NCI-H460 (cell line): ENCODE measurements at regions not wholly inside any gene's neighbourhood (a gene's known extent, or its start where the extent isn't known, plus 50 kb on each side); places are given as distances from the start of the nearest gene placed in this dataset.

Source experiments
- DNase-seq: peaks from one replicate; pipeline ENCODE4 v3.0.0-alpha.2; 2016; ENCODE audit warnings: low read depth; ENCODE audit errors: extremely low read depth

DNA sequence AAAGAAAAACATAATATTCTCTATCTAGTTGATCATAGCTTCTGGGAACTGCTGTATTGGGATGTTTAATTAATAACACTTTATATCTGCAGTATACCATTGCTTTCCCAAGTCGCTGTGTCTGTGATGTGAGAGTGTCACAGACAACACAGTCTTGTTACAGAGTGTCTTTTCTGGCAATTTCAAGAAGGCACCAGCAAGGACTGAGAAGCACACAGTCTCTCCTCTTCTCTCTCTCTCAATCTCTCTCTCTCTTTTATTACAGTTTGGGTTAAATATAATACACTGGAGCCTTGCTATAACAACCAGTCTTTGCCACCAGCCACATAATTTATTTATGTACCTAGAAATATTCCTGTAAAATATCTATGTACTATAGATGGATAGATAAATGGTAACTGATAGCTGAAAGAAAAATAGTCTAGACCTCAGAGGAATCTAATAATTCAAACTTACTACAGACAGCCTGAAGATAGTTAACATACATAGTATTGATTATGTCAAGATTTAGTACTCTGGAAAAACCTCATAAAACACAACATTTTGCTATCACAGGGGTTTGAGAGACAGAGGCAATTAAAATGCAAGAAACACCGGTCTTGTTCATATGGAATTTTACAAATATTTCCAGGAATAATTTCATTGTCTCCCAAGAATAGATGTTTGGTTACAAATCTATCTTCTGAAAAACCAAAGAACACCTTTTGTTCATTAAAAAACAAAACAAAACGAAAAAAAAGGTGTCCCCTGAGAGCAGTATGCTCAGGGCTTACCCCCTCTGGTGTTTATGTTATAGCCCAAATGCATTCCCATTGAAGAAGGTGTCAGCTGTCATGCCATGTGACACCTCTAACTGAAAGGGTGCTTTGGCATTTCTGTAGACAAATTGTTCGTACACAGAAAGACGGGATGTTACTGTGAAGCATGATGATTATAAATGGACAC, 507.8 kb downstream of the TBC1D4 start:
- DNase-seq, result no peak

GRCh38 chr13:74969419-74969818, 512.5 kb downstream of the TBC1D4 start:
- DNase-seq, result no peak

- DNase-seq, result no peak
Measured at GRCh38 chr13:74966814-74967424, 515.0 kb downstream of the TBC1D4 start.

- DNase-seq, result no peak
Measured at GRCh38 chr13:74966275-74966674, 515.7 kb downstream of the TBC1D4 start.

- no peak for DNase-seq
Measured at GRCh38 chr13:74945637-74946036, 536.3 kb downstream of the TBC1D4 start.

DNA sequence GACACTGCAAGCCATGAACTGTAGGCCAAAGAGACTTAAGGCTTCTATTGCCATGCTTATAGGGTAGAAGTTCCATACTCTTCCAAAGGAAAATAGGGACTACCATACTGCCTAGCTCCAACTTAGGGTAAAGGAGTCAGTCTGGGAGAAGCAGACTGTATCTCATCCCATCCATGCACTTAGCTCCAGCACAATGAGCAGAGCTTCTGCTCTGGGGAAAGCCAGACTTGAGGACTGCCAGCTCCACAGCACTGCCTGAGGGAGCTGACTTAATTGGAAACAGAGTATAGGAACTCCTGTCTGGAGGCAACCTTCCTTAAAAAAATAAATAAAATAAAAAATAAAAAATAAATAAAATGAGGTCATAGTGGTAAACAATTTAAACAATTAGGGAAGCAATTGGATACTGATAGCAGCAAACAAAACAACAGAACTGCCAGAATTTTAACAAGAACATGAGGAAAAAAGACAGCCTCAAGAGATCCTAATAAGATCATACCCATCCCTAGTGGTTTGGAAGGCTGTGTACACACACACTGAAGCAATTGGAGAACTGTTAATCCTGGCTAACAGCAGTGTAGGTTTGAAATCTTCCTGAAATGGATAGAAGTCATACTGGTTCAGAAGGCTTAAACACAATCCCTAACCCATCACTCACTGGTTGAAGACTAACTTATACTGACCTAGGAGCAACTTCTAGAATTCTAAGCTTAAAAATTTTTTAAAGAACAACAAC, 550.1 kb downstream of the TBC1D4 start:
- no peak for DNase-seq

- no peak for DNase-seq
Measured at GRCh38 chr13:74930402-74931165, 551.4 kb downstream of the TBC1D4 start.

DNA sequence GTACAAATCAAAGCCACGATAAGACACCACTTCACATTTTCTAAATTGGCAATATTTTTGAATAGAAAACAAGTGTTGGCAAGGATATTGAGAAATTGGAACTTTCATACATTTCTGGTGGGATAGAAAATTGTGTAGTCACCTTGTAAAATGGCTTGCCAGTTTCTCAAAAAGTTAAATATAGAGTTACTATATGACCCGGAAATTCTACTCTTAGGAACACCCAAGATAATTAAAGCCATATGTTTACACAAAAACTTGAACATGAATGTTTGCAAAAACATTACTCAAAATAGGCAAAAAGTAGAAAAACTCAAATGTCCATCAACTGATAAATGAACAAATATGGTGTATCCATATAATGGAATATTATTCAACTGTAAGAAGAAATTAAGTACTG, 552.5 kb downstream of the TBC1D4 start:
- no peak for DNase-seq

GRCh38 chr13:74927823-74928222, 554.1 kb downstream of the TBC1D4 start:
- no peak for DNase-seq

DNA sequence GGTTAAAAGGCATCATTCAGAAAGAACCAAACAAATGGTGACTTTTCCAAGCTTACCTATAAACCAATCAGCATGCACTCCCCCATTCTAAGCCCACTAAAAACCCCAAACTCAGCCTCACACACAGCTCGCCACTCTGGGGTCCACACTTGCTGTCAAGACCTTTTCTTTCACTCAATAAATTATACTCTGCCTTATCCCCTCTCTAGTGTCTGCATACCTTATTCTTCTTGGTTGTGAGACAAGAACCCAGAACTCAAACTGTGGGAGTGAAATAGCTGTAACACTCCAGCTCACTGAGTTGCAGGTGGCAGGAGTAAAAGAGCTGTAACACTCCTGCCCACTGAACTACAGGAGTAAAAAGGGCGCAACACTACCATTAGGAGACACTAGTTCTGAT, 559.0 kb downstream of the TBC1D4 start:
- DNase-seq, result no peak

GRCh38 chr13:74921326-74921725, 560.6 kb downstream of the TBC1D4 start:
- no peak for DNase-seq

GRCh38 chr13:74920920-74921319, 561.0 kb downstream of the TBC1D4 start:
- DNase-seq, result no peak

GRCh38 chr13:74920361-74920760, 561.6 kb downstream of the TBC1D4 start:
- DNase-seq, result no peak

- no peak for DNase-seq
Measured at GRCh38 chr13:74919914-74920313, 562.1 kb downstream of the TBC1D4 start.

GRCh38 chr13:74912898-74913297, 569.1 kb downstream of the TBC1D4 start:
- no peak for DNase-seq

DNA sequence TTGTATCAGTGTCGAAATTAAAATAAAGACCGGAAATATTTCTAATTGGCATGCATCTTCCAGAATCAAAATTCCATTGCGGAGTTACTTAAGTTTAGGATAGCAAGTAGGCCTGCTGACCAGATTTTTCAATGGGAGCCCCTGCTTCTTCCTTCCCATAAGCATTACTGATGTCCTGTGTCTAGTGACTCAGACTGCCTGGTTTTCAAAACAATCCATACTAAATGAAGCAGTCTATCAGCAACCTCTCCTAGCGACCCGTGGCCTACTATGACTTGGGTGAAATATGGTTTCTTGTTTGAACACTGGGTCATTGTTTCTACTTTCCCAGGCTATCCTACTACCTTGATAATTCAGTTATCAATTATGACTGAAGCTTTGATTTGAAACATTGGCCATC, 571.6 kb downstream of the TBC1D4 start:
- DNase-seq, result no peak

DNA sequence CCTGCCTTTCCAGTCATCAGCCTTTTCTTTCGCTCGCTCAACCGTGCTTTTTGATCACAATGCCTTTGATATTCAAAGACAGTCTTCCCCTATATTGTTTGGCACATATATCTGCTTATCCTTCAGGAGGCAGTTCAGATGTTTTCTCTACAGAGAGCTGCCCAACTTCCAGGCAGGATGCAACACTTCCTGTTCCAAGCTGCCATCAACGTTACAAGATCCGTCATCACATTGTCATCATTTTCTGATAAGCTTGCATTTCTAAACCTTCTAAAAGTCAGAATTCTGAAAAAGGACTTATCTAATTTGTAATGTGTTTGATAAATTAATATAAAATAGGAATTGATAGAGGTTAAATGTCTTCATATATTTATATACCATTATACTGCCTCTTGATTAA, 574.2 kb downstream of the TBC1D4 start:
- DNase-seq, result no peak

- no peak for DNase-seq
Measured at GRCh38 chr13:74904556-74904955, 577.4 kb downstream of the TBC1D4 start.

DNA sequence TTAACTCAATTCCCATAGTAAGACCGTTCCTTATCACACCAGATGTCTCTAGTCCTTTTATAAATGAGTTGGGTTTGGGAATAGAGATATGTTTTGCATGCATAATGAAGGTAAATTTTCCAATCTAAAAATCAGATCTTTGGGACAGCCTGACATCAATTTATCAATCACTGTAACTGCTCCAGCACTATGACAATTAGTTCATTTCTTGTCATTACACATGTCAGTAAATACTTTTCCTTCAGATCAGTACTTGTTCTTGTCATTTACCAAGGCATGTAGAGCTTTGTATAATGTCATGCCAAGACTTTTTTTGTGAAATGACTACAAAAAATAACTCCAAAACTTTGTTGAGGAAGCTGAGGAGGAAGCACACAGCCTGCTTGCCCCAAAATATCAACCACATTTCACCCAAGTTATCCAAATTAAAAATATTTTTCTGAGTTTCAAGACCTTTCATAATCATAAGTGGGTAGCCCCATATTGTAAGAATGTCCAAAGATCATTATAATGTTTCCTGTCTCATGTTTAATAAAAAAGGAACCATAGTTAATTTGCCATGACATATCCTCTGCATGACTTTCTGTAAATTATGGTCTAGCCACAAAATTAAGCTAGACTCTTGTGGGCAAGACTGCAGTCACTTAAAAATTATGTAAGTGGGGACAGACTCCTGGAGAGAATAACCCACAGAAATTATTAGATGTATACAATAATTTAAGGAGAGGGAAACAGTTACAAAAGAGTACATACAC, 586.8 kb downstream of the TBC1D4 start:
- DNase-seq, result no peak

DNA sequence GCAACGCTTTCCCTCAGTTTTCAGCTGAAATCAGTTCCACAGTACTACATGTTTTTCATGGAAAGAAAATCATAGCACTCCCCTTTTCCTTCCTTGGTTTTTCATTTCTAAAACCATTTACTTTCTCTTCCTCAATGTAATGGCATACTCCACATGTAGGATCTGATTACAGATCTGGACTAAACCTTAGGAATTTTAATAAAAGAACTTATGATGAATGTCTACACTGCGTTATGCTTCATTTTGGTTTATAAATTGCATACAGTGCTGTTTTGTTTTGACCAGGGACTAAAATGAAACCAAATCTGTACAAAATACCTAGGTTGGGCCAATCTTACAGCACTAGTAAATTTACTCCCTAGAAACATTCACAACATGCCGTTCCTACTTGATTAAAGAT, 589.9 kb downstream of the TBC1D4 start:
- DNase-seq, result no peak
